Endothelial cell of umbilical vein (primary cell): ENCODE measurements at regions not wholly inside any gene's neighbourhood (a gene's known extent, or its start where the extent isn't known, plus 50 kb on each side); places are given as distances from the start of the nearest gene placed in this dataset.

Experiments used
- BruUV-seq: library from RNA; stranded (reverse); fragments of 400-500 nt; replicated peaks from 2 replicates; lab custom pipeline; 2021; lab: Mats Ljungman, UMichigan
- CTCF ChIA-PET: fragments of 300-600, 350-600 bp; sonication (Branson Sonifier 250); formaldehyde crosslinking; loops from one replicate; lab custom pipeline; 2021; ENCODE audit warnings: antibody characterized with exemption, inconsistent platforms; lab: Charles Lee
- POLR2A ChIA-PET: fragments of 300-600, 350-600 bp; sonication (Branson Sonifier 250); formaldehyde crosslinking; loops from one replicate; lab custom pipeline; 2021; ENCODE audit warnings: antibody characterized with exemption, inconsistent platforms; lab: Charles Lee
- DNase-seq: peaks from one replicate; pipeline ENCODE4 v3.0.0-alpha.2; 2011; ENCODE audit warnings: low read depth, low spot score
- FAIRE-seq: peaks from 2 replicates; lab custom pipeline; 2011; peaks lifted over from hg19 to GRCh38; lab: Jason Lieb, UNC
- H2AFZ ChIP-seq: 2 replicates; pipeline ENCODE4 v1.6.0; 2012; ENCODE audit warnings: low read depth, low read length, control low read depth, inconsistent platforms
- H3K27ac ChIP-seq: 2 replicates; pipeline ENCODE4 v1.5.1; 2011; ENCODE audit warnings: low read depth, mild to moderate bottlenecking, control low read depth, low read length, moderate library complexity; ENCODE audit not compliant: insufficient read depth
- H3K27me3 ChIP-seq, 2 experiments: 2 replicates each; pipeline versions ENCODE4 v1.6.0 to v1.6.1; 2011; ENCODE audit warnings: low read length in 2 of 2, mixed read lengths in 1 of 2; ENCODE audit not compliant: control insufficient read depth in 2 of 2, insufficient read depth in 2 of 2
- H3K36me3 ChIP-seq, 2 experiments: 2 replicates in 1 of 2; 3 replicates in 1 of 2; pipeline ENCODE4 v1.5.1; 2011; ENCODE audit warnings: low read length in 2 of 2, mild to moderate bottlenecking in 1 of 2, moderate library complexity in 1 of 2; ENCODE audit not compliant: control insufficient read depth in 2 of 2, insufficient read depth in 2 of 2; ENCODE audit errors: extremely low read depth in 1 of 2
- H3K4me1 ChIP-seq: 3 replicates; pipeline ENCODE4 v1.5.1; 2011; ENCODE audit warnings: mild to moderate bottlenecking, low read length; ENCODE audit not compliant: control insufficient read depth, insufficient read depth; ENCODE audit errors: extremely low read depth
- H3K4me2 ChIP-seq: 2 replicates; pipeline ENCODE4 v1.6.1; 2011; ENCODE audit warnings: low read length, control low read depth, mixed read lengths; ENCODE audit not compliant: insufficient read depth
- H3K4me3 ChIP-seq, 3 experiments: fragments of 200-600 bp in 1 of 3; sonication (generic), shearing (Covaris generic) in 1 of 3; replicated peaks in 1 of 3; 2 replicates each; pipeline ENCODE4 v1.5.1; 2011 to 2016; ENCODE audit warnings: control low read depth in 3 of 3, low read length in 3 of 3, mild to moderate bottlenecking in 2 of 3, inconsistent platforms in 1 of 3, low read depth in 1 of 3, moderate library complexity in 1 of 3; ENCODE audit not compliant: insufficient read depth in 1 of 3
- H3K79me2 ChIP-seq: 2 replicates; pipeline ENCODE4 v1.6.0; 2012; ENCODE audit warnings: low read length, inconsistent platforms; ENCODE audit not compliant: control insufficient read depth, insufficient read depth
- H3K9ac ChIP-seq: replicated peaks from 2 replicates; pipeline ENCODE3; 2011; ENCODE audit warnings: low read length, control low read depth; ENCODE audit not compliant: insufficient read depth; ENCODE audit errors: extremely low read depth
- H3K9me1 ChIP-seq: replicated peaks from 3 replicates; pipeline ENCODE4 v1.6.0; 2011; ENCODE audit warnings: mild to moderate bottlenecking, low read length; ENCODE audit not compliant: control insufficient read depth, insufficient read depth; ENCODE audit errors: extremely low read depth
- H3K9me3 ChIP-seq: replicated peaks from 2 replicates; pipeline ENCODE4 v1.5.1; 2012; ENCODE audit warnings: low read length, inconsistent platforms; ENCODE audit not compliant: control insufficient read depth, insufficient read depth
- H4K20me1 ChIP-seq: replicated peaks from 2 replicates; pipeline ENCODE3; 2011; ENCODE audit warnings: mild to moderate bottlenecking, low read length; ENCODE audit not compliant: control insufficient read depth, insufficient read depth; ENCODE audit errors: extremely low read depth
- EZH2 ChIP-seq: IDR thresholded peaks from 2 replicates; pipeline ENCODE4 v1.6.1; 2012; ENCODE audit warnings: borderline replicate concordance, low read depth, mild to moderate bottlenecking, moderate library complexity, low read length, inconsistent platforms; ENCODE audit not compliant: severe bottlenecking
- FOS ChIP-seq: IDR thresholded peaks from 2 replicates; pipeline ENCODE4 v1.6.1; 2011; ENCODE audit warnings: mild to moderate bottlenecking, low read length, moderate library complexity, borderline replicate concordance; ENCODE audit not compliant: insufficient read depth
- GATA2 ChIP-seq: IDR thresholded peaks from 2 replicates; pipeline ENCODE4 v1.7.0; 2011; ENCODE audit warnings: low read depth, mild to moderate bottlenecking, moderate library complexity, mixed read lengths, low read length; ENCODE audit not compliant: insufficient read length, insufficient read depth
- JUN ChIP-seq: IDR thresholded peaks from 2 replicates; pipeline ENCODE4 v1.6.1; 2011; ENCODE audit warnings: borderline replicate concordance, low read depth; ENCODE audit not compliant: insufficient read length, insufficient read depth
- MYC ChIP-seq: IDR thresholded peaks from one replicate; pipeline ENCODE4 v1.6.1; 2011; ENCODE audit warnings: mild to moderate bottlenecking, low read depth, low read length
- POLR2A ChIP-seq: IDR thresholded peaks from 2 replicates; pipeline ENCODE4 v1.6.1; 2012; ENCODE audit warnings: low read depth, mild to moderate bottlenecking, control low read depth, low read length
- POLR2AphosphoS5 ChIP-seq: IDR thresholded peaks from 2 replicates; pipeline ENCODE4 v1.6.1; 2012; ENCODE audit warnings: low read depth, mild to moderate bottlenecking, control low read depth, low read length, moderate library complexity; ENCODE audit not compliant: insufficient read depth
- dilution Hi-C: fragments of 300-500 bp; cut with MboI; formaldehyde crosslinking; loops from one replicate; pipeline ENCODE4 v1.15.0; 2019; ENCODE audit warnings: low sequenced_read_pairs; ENCODE audit not compliant: extremely low pct_ligation_motif_present
- intact Hi-C: fragments of 100-400 bp; cut with micrococcal nuclease; formaldehyde crosslinking; loops from one replicate; pipeline ENCODE4 v1.10.0; 2022
- TF ChIP-seq, protein P1 (sequence below): IDR thresholded peaks from 2 replicates; pipeline ENCODE4 v1.6.1; 2011; ENCODE audit not compliant: insufficient read depth, insufficient read length
- TF ChIP-seq, protein P2 (sequence below), 2 donors: IDR thresholded peaks; 1 replicate in 1 of 2; 2 replicates in 1 of 2; pipeline ENCODE4 v1.5.1; 2011; ENCODE audit warnings: low read length in 2 of 2, mild to moderate bottlenecking in 2 of 2, moderate library complexity in 2 of 2, control low read depth in 1 of 2, inconsistent platforms in 1 of 2, low read depth in 1 of 2; ENCODE audit not compliant: insufficient read depth in 1 of 2; ENCODE audit errors: extremely low read depth in 1 of 2

- Histone ChIP-seq H2AFZ (no peak overlapping the region), H3K27me3 (no peaks in the 10 kb centered on the region), H3K9me3 (no peaks in the 10 kb centered on the region), H3K36me3 (no peaks in the 10 kb centered on the region), H4K20me1 (no peaks in the 10 kb centered on the region), H3K4me2 (no peak overlapping the region), H3K4me3 (no peak overlapping the region), H3K79me2 (no peaks in the 10 kb centered on the region), H3K9me1 (no peaks in the 10 kb centered on the region), H3K27ac (no peak overlapping the region), H3K4me1 (no peaks in the 10 kb centered on the region), H3K9ac (no peak overlapping the region)
- ChIA-PET CTCF (no interaction called here), POLR2A (no interaction called here)
- no TSS peak for BruUV-seq
- TF ChIP-seq JUN = no peak
- TF ChIP-seq POLR2AphosphoS5 = no peak
- no peak for TF ChIP-seq MYC
- no peak for TF ChIP-seq FOS
- TF ChIP-seq EZH2 = no peak
- TF ChIP-seq, protein P1, sequence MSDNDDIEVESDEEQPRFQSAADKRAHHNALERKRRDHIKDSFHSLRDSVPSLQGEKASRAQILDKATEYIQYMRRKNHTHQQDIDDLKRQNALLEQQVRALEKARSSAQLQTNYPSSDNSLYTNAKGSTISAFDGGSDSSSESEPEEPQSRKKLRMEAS = no peak
- TF ChIP-seq GATA2 = no peak
- no peak for TF ChIP-seq POLR2A
- TF ChIP-seq, protein P2, sequence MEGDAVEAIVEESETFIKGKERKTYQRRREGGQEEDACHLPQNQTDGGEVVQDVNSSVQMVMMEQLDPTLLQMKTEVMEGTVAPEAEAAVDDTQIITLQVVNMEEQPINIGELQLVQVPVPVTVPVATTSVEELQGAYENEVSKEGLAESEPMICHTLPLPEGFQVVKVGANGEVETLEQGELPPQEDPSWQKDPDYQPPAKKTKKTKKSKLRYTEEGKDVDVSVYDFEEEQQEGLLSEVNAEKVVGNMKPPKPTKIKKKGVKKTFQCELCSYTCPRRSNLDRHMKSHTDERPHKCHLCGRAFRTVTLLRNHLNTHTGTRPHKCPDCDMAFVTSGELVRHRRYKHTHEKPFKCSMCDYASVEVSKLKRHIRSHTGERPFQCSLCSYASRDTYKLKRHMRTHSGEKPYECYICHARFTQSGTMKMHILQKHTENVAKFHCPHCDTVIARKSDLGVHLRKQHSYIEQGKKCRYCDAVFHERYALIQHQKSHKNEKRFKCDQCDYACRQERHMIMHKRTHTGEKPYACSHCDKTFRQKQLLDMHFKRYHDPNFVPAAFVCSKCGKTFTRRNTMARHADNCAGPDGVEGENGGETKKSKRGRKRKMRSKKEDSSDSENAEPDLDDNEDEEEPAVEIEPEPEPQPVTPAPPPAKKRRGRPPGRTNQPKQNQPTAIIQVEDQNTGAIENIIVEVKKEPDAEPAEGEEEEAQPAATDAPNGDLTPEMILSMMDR (IDR thresholded peaks at IDR 0.05; ENCODE audit: extremely low read depth in 1 of 2, insufficient read depth in 1 of 2, low read depth in 1 of 2, low read length in 2 of 2) = no peak
- DNase-seq = no peak
- intact Hi-C loops = no loop called here
- no peak for FAIRE-seq
- dilution Hi-C loops = no loop called here
Observed at GRCh38 chr14:47919334-47919846, 244.0 kb upstream of the MDGA2 start.
